T-helper 22 cell (primary cell): ENCODE measurements at regions not wholly inside any gene's neighbourhood (a gene's known extent, or its start where the extent isn't known, plus 50 kb on each side); places are given as distances from the start of the nearest gene placed in this dataset.
"Not testable (repeated sequence)": the region's sequence is repeated elsewhere in the genome, so short reads cannot be mapped to it uniquely, and the experiment has no call there.

ENCODE experiments used
- DNase-seq: peaks from one replicate; pipeline ENCODE4 v3.0.0-alpha.2; 2020; ENCODE audit warnings: low read depth

GRCh38 chr2:84288293-84288692, 170.8 kb downstream of the SUCLG1 start:
- DNase-seq: no peak

GRCh38 chr2:84286878-84287277, 172.2 kb downstream of the SUCLG1 start:
- DNase-seq: no peak

GRCh38 chr2:84285056-84285747, 173.9 kb downstream of the SUCLG1 start:
- DNase-seq: no peak

- DNase-seq: no peak
These were observed 175.6 kb downstream of the SUCLG1 start for GRCh38 chr2:84283506-84283905.

GRCh38 chr2:84281510-84281909, 177.6 kb downstream of the SUCLG1 start:
- no peak for DNase-seq

- DNase-seq: no peak
These were observed 178.2 kb downstream of the SUCLG1 start for GRCh38 chr2:84280873-84281272.

GRCh38 chr2:84278386-84278785, 180.7 kb downstream of the SUCLG1 start:
- DNase-seq: no peak

GRCh38 chr2:84276590-84277255, 182.4 kb downstream of the SUCLG1 start:
- DNase-seq: no peak

GRCh38 chr2:84273406-84273805, 185.7 kb downstream of the SUCLG1 start:
- no peak for DNase-seq

GRCh38 chr2:84271977-84272376, 187.1 kb downstream of the SUCLG1 start:
- DNase-seq: no peak

- no peak for DNase-seq
These were observed 201.2 kb downstream of the SUCLG1 start for GRCh38 chr2:84257831-84258230.

GRCh38 chr2:84251651-84252302, 207.3 kb downstream of the SUCLG1 start:
- no peak for DNase-seq

GRCh38 chr2:84249140-84249539, 209.9 kb downstream of the SUCLG1 start:
- DNase-seq: no peak

GRCh38 chr2:84247532-84247931, 211.5 kb downstream of the SUCLG1 start:
- no peak for DNase-seq

GRCh38 chr2:84243788-84244733, 215.0 kb downstream of the SUCLG1 start:
- DNase-seq: no peak

- no peak for DNase-seq
These were observed 220.2 kb downstream of the SUCLG1 start for GRCh38 chr2:84238907-84239306.

- no peak for DNase-seq
These were observed 222.8 kb downstream of the SUCLG1 start for GRCh38 chr2:84236288-84236687.

- no peak for DNase-seq
These were observed 225.0 kb downstream of the SUCLG1 start for GRCh38 chr2:84234103-84234502.

GRCh38 chr2:84231478-84231877, 227.6 kb downstream of the SUCLG1 start:
- no peak for DNase-seq

GRCh38 chr2:84224121-84224520, 235.0 kb downstream of the SUCLG1 start:
- DNase-seq: no peak

GRCh38 chr2:84223191-84223590, 235.9 kb downstream of the SUCLG1 start:
- DNase-seq: no peak

- DNase-seq: not testable (repeated sequence)
These were observed 238.0 kb downstream of the SUCLG1 start for GRCh38 chr2:84221102-84221501.
